GM19395 (cell line): ENCODE measurements at regions not wholly inside any gene's neighbourhood (a gene's known extent, or its start where the extent isn't known, plus 50 kb on each side); places are given as distances from the start of the nearest gene placed in this dataset.
A peak's percentile ranks its signal among the peaks of the same experiment; 100 is the strongest.

Experiments
- ATAC-seq: cut with Tn5 transposase; IDR thresholded peaks from one replicate; pipeline ENCODE4 v1.9.1; 2021; ENCODE audit warnings: mild to moderate bottlenecking, moderate library complexity; ENCODE audit not compliant: unreplicated experiment

- ATAC-seq: no peak
Observed at GRCh38 chr2:64848945-64849344, 140.3 kb upstream of the SLC1A4 start.

GRCh38 chr2:64850642-64851041 lies 138.6 kb upstream of the SLC1A4 start:
- ATAC-seq: no peak

- no peak for ATAC-seq
Observed at GRCh38 chr2:64852771-64853241, 136.4 kb upstream of the SLC1A4 start.

- no peak for ATAC-seq
Observed at GRCh38 chr2:64853306-64853705, 135.9 kb upstream of the SLC1A4 start.

GRCh38 chr2:64853894-64854293 lies 135.3 kb upstream of the SLC1A4 start:
- no peak for ATAC-seq

- ATAC-seq: no peak
Observed at GRCh38 chr2:64854773-64855237, 134.4 kb upstream of the SLC1A4 start.

- no peak for ATAC-seq
Observed at GRCh38 chr2:64857581-64858471, 131.4 kb upstream of the SLC1A4 start.

- no peak for ATAC-seq
Observed at GRCh38 chr2:64858541-64859311, 130.5 kb upstream of the SLC1A4 start.

GRCh38 chr2:64859312-64860212 lies 129.6 kb upstream of the SLC1A4 start:
- ATAC-seq: no peak

GRCh38 chr2:64860276-64860885 lies 128.8 kb upstream of the SLC1A4 start:
- ATAC-seq: peak; percentile 48

- ATAC-seq: no peak
Observed at GRCh38 chr2:64860936-64861335, 128.3 kb upstream of the SLC1A4 start.

- ATAC-seq: no peak
Observed at GRCh38 chr2:64861452-64862397, 127.5 kb upstream of the SLC1A4 start.

GRCh38 chr2:64862623-64863022 lies 126.6 kb upstream of the SLC1A4 start:
- ATAC-seq: no peak

- no peak for ATAC-seq
Observed at GRCh38 chr2:64863097-64863820, 125.9 kb upstream of the SLC1A4 start.

- ATAC-seq: peak; percentile 68
Observed at GRCh38 chr2:64865073-64865830, 123.9 kb upstream of the SLC1A4 start.

- ATAC-seq: no peak
Observed at GRCh38 chr2:64865831-64866345, 123.3 kb upstream of the SLC1A4 start.

- ATAC-seq: no peak
Observed at GRCh38 chr2:64866797-64867196, 122.4 kb upstream of the SLC1A4 start.
